K562 (cell line): ENCODE measurements at regions not wholly inside any gene's neighbourhood (a gene's known extent, or its start where the extent isn't known, plus 50 kb on each side); places are given as distances from the start of the nearest gene placed in this dataset.

ENCODE experiments used
- BHLHE40 ChIP-seq: IDR thresholded peaks from 2 replicates; pipeline ENCODE4 v1.6.1; 2011; ENCODE audit warnings: low read length, improper control_type of control experiment
- C11orf30 ChIP-seq: fragments of 450-650 bp; IDR thresholded peaks from 2 replicates; pipeline ENCODE4 v1.6.1; 2016; ENCODE audit warnings: low read depth, mild to moderate bottlenecking
- COPS2 ChIP-seq: fragments of 450-650 bp; conservative IDR thresholded peaks from 2 replicates; pipeline ENCODE4 v1.6.1; 2016; ENCODE audit warnings: mild to moderate bottlenecking, moderate library complexity
- CXXC5 ChIP-seq: fragments of 250-450 bp; sonication (Bioruptor Pico); IDR thresholded peaks from 2 replicates; pipeline ENCODE4 v1.8.0; 2022; ENCODE audit warnings: inconsistent platforms, mild to moderate bottlenecking, moderate library complexity
- DMBX1 ChIP-seq: fragments of 250-450 bp; sonication (Bioruptor Pico); IDR thresholded peaks from 2 replicates; pipeline ENCODE4 v1.8.0; 2022; ENCODE audit warnings: inconsistent platforms, mild to moderate bottlenecking, moderate library complexity, borderline replicate concordance
- FOXK1 ChIP-seq: sonication (generic); formaldehyde crosslinking; IDR thresholded peaks from 2 replicates; pipeline ENCODE4 v1.8.0; 2022; ENCODE audit warnings: missing genetic modification reagents, mild to moderate bottlenecking, borderline replicate concordance
- ILK ChIP-seq: fragments of 450-650 bp; IDR thresholded peaks from 2 replicates; pipeline ENCODE4 v1.6.1; 2016; ENCODE audit warnings: missing genetic modification characterization, low read depth, mild to moderate bottlenecking, missing compliant biosample characterization, moderate library complexity, borderline replicate concordance
- JUND ChIP-seq, 2 experiments: IDR thresholded peaks; 2 replicates in 1 of 2; 3 replicates in 1 of 2; pipeline ENCODE4 v1.6.1; 2011; ENCODE audit warnings: borderline replicate concordance in 2 of 2, low read depth in 2 of 2, low read length in 2 of 2, improper control_type of control experiment in 1 of 2, missing biosample characterization in 1 of 2, missing genetic modification characterization in 1 of 2, missing genetic modification reagents in 1 of 2
- MAFF ChIP-seq: IDR thresholded peaks from 2 replicates; pipeline ENCODE4 v1.6.1; 2012; ENCODE audit warnings: low read length, improper control_type of control experiment
- MYC ChIP-seq, 2 experiments: fragments of 250-450 bp in 1 of 2; sonication (Bioruptor Pico) in 1 of 2; IDR thresholded peaks; 2 replicates each; pipeline versions ENCODE4 v1.5.1 to v1.6.1; 2012 to 2021; ENCODE audit warnings: low read depth in 2 of 2, borderline replicate concordance in 1 of 2, improper control_type of control experiment in 1 of 2, low read length in 1 of 2, mild to moderate bottlenecking in 1 of 2, moderate library complexity in 1 of 2
- NCOR1 ChIP-seq: fragments of 450-650 bp; IDR thresholded peaks from 2 replicates; pipeline ENCODE4 v1.6.1; 2016; ENCODE audit warnings: mild to moderate bottlenecking, moderate library complexity
- NFXL1 ChIP-seq: fragments of 450-650 bp; formaldehyde crosslinking; IDR thresholded peaks from 2 replicates; pipeline ENCODE4 v1.4.0; 2021; ENCODE audit warnings: mild to moderate bottlenecking
- PCBP1 ChIP-seq: fragments of 200-400 bp; formaldehyde crosslinking; IDR thresholded peaks from 2 replicates; pipeline ENCODE4 v1.6.1; 2018; ENCODE audit warnings: mild to moderate bottlenecking, low read depth, low read length; ENCODE audit not compliant: poor library complexity, severe bottlenecking
- PML ChIP-seq: IDR thresholded peaks from 2 replicates; pipeline ENCODE4 v1.6.1; 2012; ENCODE audit warnings: low read length, inconsistent platforms
- POLR2B ChIP-seq: fragments of 450-650 bp; IDR thresholded peaks from 2 replicates; pipeline ENCODE4 v1.6.1; 2018; ENCODE audit warnings: low read depth; ENCODE audit not compliant: partially characterized antibody
- PPARD ChIP-seq: fragments of 250-450 bp; sonication (Bioruptor Pico); IDR thresholded peaks from 2 replicates; pipeline ENCODE4 v1.8.0; 2022; ENCODE audit warnings: inconsistent platforms, mild to moderate bottlenecking, moderate library complexity
- SRSF1 ChIP-seq: fragments of 200-400 bp; formaldehyde crosslinking; IDR thresholded peaks from 2 replicates; pipeline ENCODE4 v1.6.1; 2017; ENCODE audit warnings: mild to moderate bottlenecking, low read depth, low read length, moderate library complexity
- TCF3 ChIP-seq: sonication (generic); formaldehyde crosslinking; IDR thresholded peaks from 2 replicates; pipeline ENCODE4 v1.4.0; 2020; ENCODE audit warnings: mild to moderate bottlenecking, missing genetic modification reagents
- ZNF316 ChIP-seq: fragments of 450-650 bp; IDR thresholded peaks from 2 replicates; pipeline ENCODE4 v1.6.1; 2016
- ZNF384 ChIP-seq: IDR thresholded peaks from 2 replicates; pipeline ENCODE4 v1.6.1; 2012; ENCODE audit warnings: low read depth, low read length, improper control_type of control experiment
- ZNF76 ChIP-seq: fragments of 250-450 bp; sonication (Bioruptor Pico); IDR thresholded peaks from 2 replicates; pipeline ENCODE4 v1.4.0; 2020; ENCODE audit warnings: mild to moderate bottlenecking, moderate library complexity, borderline replicate concordance
- TF ChIP-seq, protein P1 (sequence below): fragments of 250-450 bp; sonication (Bioruptor Pico); IDR thresholded peaks from 2 replicates; pipeline ENCODE4 v1.5.1; 2021; ENCODE audit warnings: mild to moderate bottlenecking
- TF ChIP-seq, protein P2 (sequence below): fragments of 250-450 bp; sonication (Bioruptor Pico); IDR thresholded peaks from 2 replicates; pipeline ENCODE4 v1.8.0; 2022; ENCODE audit warnings: inconsistent platforms, mild to moderate bottlenecking, moderate library complexity, borderline replicate concordance
- TF ChIP-seq, protein P3 (sequence below): fragments of 450-650 bp; IDR thresholded peaks from 2 replicates; pipeline ENCODE4 v1.6.1; 2018; ENCODE audit warnings: mild to moderate bottlenecking, low read depth; ENCODE audit not compliant: partially characterized antibody
- TF ChIP-seq, protein P4 (sequence below): IDR thresholded peaks from 2 replicates; pipeline ENCODE4 v1.6.1; 2011; ENCODE audit not compliant: insufficient read length; ENCODE audit errors: extremely low read depth

DNA sequence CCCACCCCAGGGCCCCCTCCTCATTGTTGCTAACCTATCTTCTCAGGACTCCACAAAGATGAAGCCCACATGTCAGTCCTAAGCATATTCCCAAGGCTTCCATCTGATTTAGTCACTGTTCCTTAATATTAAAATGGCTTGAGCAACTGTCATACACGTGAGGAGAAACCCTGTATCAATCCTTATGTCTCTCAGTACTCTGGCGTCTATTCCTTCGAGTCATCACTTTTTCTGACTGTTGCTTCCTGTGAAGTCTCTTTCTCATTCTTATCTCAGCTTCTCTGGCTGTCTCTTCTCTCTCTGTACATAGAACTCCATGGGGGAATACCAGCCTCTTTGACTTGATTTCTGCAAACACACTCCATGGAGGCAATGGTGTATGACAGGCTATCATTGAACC, 98.4 kb downstream of the C4BPA start (continued):
- TF ChIP-seq, protein P1, sequence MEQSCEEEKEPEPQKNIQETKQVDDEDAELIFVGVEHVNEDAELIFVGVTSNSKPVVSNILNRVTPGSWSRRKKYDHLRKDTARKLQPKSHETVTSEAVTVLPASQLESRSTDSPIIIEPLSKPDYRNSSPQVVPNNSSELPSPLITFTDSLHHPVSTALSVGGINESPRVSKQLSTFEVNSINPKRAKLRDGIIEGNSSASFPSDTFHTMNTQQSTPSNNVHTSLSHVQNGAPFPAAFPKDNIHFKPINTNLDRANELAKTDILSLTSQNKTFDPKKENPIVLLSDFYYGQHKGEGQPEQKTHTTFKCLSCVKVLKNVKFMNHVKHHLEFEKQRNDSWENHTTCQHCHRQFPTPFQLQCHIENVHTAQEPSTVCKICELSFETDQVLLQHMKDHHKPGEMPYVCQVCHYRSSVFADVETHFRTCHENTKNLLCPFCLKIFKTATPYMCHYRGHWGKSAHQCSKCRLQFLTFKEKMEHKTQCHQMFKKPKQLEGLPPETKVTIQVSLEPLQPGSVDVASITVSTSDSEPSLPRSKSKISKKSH (CRISPR knock-in tag), result no peak
- TF ChIP-seq ILK, result no peak
- no peak for TF ChIP-seq PPARD (CRISPR knock-in tag)
- no peak for TF ChIP-seq COPS2
- TF ChIP-seq, protein P2, sequence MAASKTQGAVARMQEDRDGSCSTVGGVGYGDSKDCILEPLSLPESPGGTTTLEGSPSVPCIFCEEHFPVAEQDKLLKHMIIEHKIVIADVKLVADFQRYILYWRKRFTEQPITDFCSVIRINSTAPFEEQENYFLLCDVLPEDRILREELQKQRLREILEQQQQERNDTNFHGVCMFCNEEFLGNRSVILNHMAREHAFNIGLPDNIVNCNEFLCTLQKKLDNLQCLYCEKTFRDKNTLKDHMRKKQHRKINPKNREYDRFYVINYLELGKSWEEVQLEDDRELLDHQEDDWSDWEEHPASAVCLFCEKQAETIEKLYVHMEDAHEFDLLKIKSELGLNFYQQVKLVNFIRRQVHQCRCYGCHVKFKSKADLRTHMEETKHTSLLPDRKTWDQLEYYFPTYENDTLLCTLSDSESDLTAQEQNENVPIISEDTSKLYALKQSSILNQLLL (CRISPR knock-in tag), result no peak
- TF ChIP-seq MYC (IDR thresholded peaks at IDR 0.05; ENCODE audit: low read depth, low read length), result peak; percentile 31; the same call in 1 of the 2 replicates
- no peak for TF ChIP-seq MYC (CRISPR knock-in tag; IDR thresholded peaks at IDR 0.05; ENCODE audit: borderline replicate concordance, low read depth)
- TF ChIP-seq, protein P3, sequence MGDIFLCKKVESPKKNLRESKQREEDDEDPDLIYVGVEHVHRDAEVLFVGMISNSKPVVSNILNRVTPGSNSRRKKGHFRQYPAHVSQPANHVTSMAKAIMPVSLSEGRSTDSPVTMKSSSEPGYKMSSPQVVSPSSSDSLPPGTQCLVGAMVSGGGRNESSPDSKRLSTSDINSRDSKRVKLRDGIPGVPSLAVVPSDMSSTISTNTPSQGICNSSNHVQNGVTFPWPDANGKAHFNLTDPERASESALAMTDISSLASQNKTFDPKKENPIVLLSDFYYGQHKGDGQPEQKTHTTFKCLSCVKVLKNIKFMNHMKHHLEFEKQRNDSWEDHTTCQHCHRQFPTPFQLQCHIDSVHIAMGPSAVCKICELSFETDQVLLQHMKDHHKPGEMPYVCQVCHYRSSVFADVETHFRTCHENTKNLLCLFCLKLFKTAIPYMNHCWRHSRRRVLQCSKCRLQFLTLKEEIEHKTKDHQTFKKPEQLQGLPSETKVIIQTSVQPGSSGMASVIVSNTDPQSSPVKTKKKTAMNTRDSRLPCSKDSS, result no peak
- no peak for TF ChIP-seq PML
- 0 out of 2 replicates have a peak, but pooled peaks have one; percentile 15 for TF ChIP-seq NFXL1 (CRISPR knock-in tag)
- no peak for TF ChIP-seq ZNF76 (CRISPR knock-in tag)
- TF ChIP-seq, protein P4, sequence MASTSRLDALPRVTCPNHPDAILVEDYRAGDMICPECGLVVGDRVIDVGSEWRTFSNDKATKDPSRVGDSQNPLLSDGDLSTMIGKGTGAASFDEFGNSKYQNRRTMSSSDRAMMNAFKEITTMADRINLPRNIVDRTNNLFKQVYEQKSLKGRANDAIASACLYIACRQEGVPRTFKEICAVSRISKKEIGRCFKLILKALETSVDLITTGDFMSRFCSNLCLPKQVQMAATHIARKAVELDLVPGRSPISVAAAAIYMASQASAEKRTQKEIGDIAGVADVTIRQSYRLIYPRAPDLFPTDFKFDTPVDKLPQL, result no peak
- peak; percentile 29; the same call in 1 of the 2 replicates for TF ChIP-seq CXXC5
- peak; percentile 94 for TF ChIP-seq ZNF316
- TF ChIP-seq SRSF1, result no peak
- no peak for TF ChIP-seq ZNF384
- peak; percentile 60 for TF ChIP-seq MAFF
- TF ChIP-seq PCBP1, result no peak
- TF ChIP-seq POLR2B, result no peak
- no peak for TF ChIP-seq FOXK1 (CRISPR knock-in tag)
- TF ChIP-seq TCF3, result peak; percentile 46; the same call in 1 of the 2 replicates
- peak; percentile 93 for TF ChIP-seq C11orf30
- TF ChIP-seq NCOR1, result no peak
- peak; percentile 28; the same call in 1 of the 2 replicates for TF ChIP-seq DMBX1 (CRISPR knock-in tag)
- peak; percentile 63; the same call in 1 of the 2 replicates for TF ChIP-seq BHLHE40
- 0 out of 2 replicates have a peak, but pooled peaks have one; percentile 7 for TF ChIP-seq JUND (IDR thresholded peaks at IDR 0.05; ENCODE audit: borderline replicate concordance, low read depth, low read length)
- TF ChIP-seq JUND (tag; IDR thresholded peaks at IDR 0.05; ENCODE audit: borderline replicate concordance, low read depth, low read length), result no peak
